Keratinocyte (primary cell): ENCODE measurements at regions not wholly inside any gene's neighbourhood (a gene's known extent, or its start where the extent isn't known, plus 50 kb on each side); places are given as distances from the start of the nearest gene placed in this dataset.

ENCODE experiments used
- DNase-seq: peaks from one replicate; pipeline ENCODE4 v3.0.0-alpha.2; 2011; ENCODE audit warnings: low read depth, missing footprints, low spot score
- FAIRE-seq: peaks from 2 replicates; lab custom pipeline; 2011; peaks lifted over from hg19 to GRCh38; lab: Jason Lieb, UNC
- H2AFZ ChIP-seq: 2 replicates; pipeline ENCODE4 v1.6.0; 2012; ENCODE audit warnings: low read length, control low read depth, inconsistent platforms; ENCODE audit not compliant: control insufficient read depth
- H3K27ac ChIP-seq: 2 replicates; pipeline ENCODE4 v1.5.1; 2011; ENCODE audit warnings: low read length; ENCODE audit not compliant: control insufficient read depth, insufficient read depth
- H3K27me3 ChIP-seq: 3 replicates; pipeline ENCODE4 v1.6.0; 2011; ENCODE audit warnings: low read length; ENCODE audit not compliant: control insufficient read depth, insufficient read depth; ENCODE audit errors: extremely low read depth
- H3K36me3 ChIP-seq, 2 experiments: 2 replicates in 1 of 2; 3 replicates in 1 of 2; pipeline ENCODE4 v1.5.1; 2011; ENCODE audit warnings: low read length in 2 of 2, mild to moderate bottlenecking in 1 of 2; ENCODE audit not compliant: control insufficient read depth in 2 of 2, insufficient read depth in 2 of 2; ENCODE audit errors: extremely low read depth in 1 of 2
- H3K4me1 ChIP-seq: 3 replicates; pipeline ENCODE4 v1.5.1; 2011; ENCODE audit warnings: low read length; ENCODE audit not compliant: control insufficient read depth, insufficient read depth; ENCODE audit errors: extremely low read depth
- H3K4me2 ChIP-seq: 3 replicates; pipeline ENCODE4 v1.6.0; 2011; ENCODE audit warnings: low read depth, low read length; ENCODE audit not compliant: control insufficient read depth, insufficient read depth; ENCODE audit errors: extremely low read depth
- H3K4me3 ChIP-seq, 3 experiments: fragments of 200-600 bp in 1 of 3; sonication (generic) in 1 of 3; 2 replicates in 2 of 3; 3 replicates in 1 of 3; pipeline ENCODE4 v1.5.1; 2011 to 2016; ENCODE audit warnings: low read length in 3 of 3, mild to moderate bottlenecking in 3 of 3, control low read depth in 2 of 3, inconsistent platforms in 1 of 3, low read depth in 1 of 3, mixed read lengths in 1 of 3, mixed run types in 1 of 3, moderate library complexity in 1 of 3; ENCODE audit not compliant: control insufficient read depth in 2 of 3, insufficient read depth in 2 of 3; ENCODE audit errors: extremely low read depth in 1 of 3
- H3K79me2 ChIP-seq: 2 replicates; pipeline ENCODE4 v1.6.0; 2012; ENCODE audit warnings: low read length; ENCODE audit not compliant: control insufficient read depth, insufficient read depth
- H3K9ac ChIP-seq: 3 replicates; pipeline ENCODE4 v1.6.0; 2011; ENCODE audit warnings: low read length; ENCODE audit not compliant: control insufficient read depth, insufficient read depth; ENCODE audit errors: extremely low read depth
- H3K9me1 ChIP-seq: 3 replicates; pipeline ENCODE4 v1.6.0; 2011; ENCODE audit warnings: low read length; ENCODE audit not compliant: control insufficient read depth, insufficient read depth; ENCODE audit errors: extremely low read depth
- H3K9me3 ChIP-seq: 2 replicates; pipeline ENCODE4 v1.5.1; 2012; ENCODE audit warnings: low read depth, low read length; ENCODE audit not compliant: control insufficient read depth
- H4K20me1 ChIP-seq: 3 replicates; pipeline ENCODE4 v1.6.0; 2011; ENCODE audit warnings: low read length; ENCODE audit not compliant: control insufficient read depth, insufficient read depth; ENCODE audit errors: extremely low read depth
- EZH2 ChIP-seq: IDR thresholded peaks from one replicate; pipeline ENCODE4 v1.6.1; 2012; ENCODE audit warnings: inconsistent platforms, mild to moderate bottlenecking, low read length, moderate library complexity
- dilution Hi-C: fragments of 300-500 bp; cut with MboI; formaldehyde crosslinking; loops from one replicate; pipeline ENCODE4 v1.7.0; 2020; ENCODE audit warnings: low sequenced_read_pairs; ENCODE audit not compliant: extremely low pct_ligation_motif_present
- TF ChIP-seq, protein P1 (sequence below), 3 experiments: IDR thresholded peaks in 1 of 3; conservative IDR thresholded peaks in 1 of 3; optimal IDR thresholded peaks in 1 of 3; 2 replicates in 2 of 3; 3 replicates in 1 of 3; pipeline versions ENCODE3 to v1.5.1; 2011; ENCODE audit warnings: low read length in 3 of 3, mild to moderate bottlenecking in 3 of 3, moderate library complexity in 2 of 3, control low read depth in 1 of 3, inconsistent platforms in 1 of 3; ENCODE audit not compliant: insufficient read depth in 2 of 3; ENCODE audit errors: extremely low read depth in 1 of 3

DNA sequence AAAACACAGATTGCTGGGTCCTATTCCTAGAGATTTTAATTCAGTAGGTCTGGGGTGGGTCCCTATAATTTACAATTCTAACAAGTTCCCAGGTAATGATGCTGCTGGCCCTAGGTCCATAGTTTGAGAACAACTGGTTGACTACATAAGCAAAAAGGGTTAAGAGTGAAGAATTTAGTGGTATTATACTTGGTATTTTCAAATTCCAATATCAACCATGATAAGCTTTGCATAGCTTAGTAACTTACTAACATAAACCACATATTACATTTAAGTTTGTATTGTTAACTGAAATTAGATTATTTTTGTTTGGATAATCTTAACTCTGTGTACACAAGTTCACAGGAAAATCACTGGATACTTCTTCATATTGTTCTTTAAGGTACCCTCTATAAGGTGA, 862.9 kb upstream of the ACVR2A start:
- no peak overlapping the region for H3K4me2 ChIP-seq
- DNase-seq (no peak), FAIRE-seq (no peak)
- H2AFZ ChIP-seq: no peak overlapping the region
- H3K4me1 ChIP-seq: peaks cover 28% of the 10 kb centered on the region
- no peak for TF ChIP-seq EZH2
- TF ChIP-seq, protein P1, sequence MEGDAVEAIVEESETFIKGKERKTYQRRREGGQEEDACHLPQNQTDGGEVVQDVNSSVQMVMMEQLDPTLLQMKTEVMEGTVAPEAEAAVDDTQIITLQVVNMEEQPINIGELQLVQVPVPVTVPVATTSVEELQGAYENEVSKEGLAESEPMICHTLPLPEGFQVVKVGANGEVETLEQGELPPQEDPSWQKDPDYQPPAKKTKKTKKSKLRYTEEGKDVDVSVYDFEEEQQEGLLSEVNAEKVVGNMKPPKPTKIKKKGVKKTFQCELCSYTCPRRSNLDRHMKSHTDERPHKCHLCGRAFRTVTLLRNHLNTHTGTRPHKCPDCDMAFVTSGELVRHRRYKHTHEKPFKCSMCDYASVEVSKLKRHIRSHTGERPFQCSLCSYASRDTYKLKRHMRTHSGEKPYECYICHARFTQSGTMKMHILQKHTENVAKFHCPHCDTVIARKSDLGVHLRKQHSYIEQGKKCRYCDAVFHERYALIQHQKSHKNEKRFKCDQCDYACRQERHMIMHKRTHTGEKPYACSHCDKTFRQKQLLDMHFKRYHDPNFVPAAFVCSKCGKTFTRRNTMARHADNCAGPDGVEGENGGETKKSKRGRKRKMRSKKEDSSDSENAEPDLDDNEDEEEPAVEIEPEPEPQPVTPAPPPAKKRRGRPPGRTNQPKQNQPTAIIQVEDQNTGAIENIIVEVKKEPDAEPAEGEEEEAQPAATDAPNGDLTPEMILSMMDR (optimal IDR thresholded peaks at IDR 0.05 in 1 of 3, IDR thresholded peaks at IDR 0.05 in 1 of 3, conservative IDR thresholded peaks at IDR 0.05 in 1 of 3; ENCODE audit: extremely low read depth in 1 of 3, insufficient read depth in 2 of 3, low read length in 3 of 3): no peak
- no peaks in the 10 kb centered on the region for H3K9me3 ChIP-seq
- no peaks in the 10 kb centered on the region for H3K36me3 ChIP-seq
- no peak overlapping the region for H3K9ac ChIP-seq
- H3K27me3 ChIP-seq: no peaks in the 10 kb centered on the region
- dilution Hi-C loops: no loop called here
- no peak overlapping the region for H3K27ac ChIP-seq
- H3K4me3 ChIP-seq: no peak overlapping the region
- H3K9me1 ChIP-seq: no peaks in the 10 kb centered on the region
- no peaks in the 10 kb centered on the region for H4K20me1 ChIP-seq
- H3K79me2 ChIP-seq: no peaks in the 10 kb centered on the region

GRCh38 chr2:146979746-146980145, 865.1 kb upstream of the ACVR2A start:
- H3K79me2 ChIP-seq: no peaks in the 10 kb centered on the region
- H3K4me3 ChIP-seq: no peak overlapping the region
- peaks cover 10% of the 10 kb centered on the region for H3K4me1 ChIP-seq
- H3K9me1 ChIP-seq: no peaks in the 10 kb centered on the region
- no peaks in the 10 kb centered on the region for H3K27me3 ChIP-seq
- DNase-seq (no peak), FAIRE-seq (no peak)
- no peak for TF ChIP-seq EZH2
- TF ChIP-seq, protein P1 (optimal IDR thresholded peaks at IDR 0.05 in 1 of 3, IDR thresholded peaks at IDR 0.05 in 1 of 3, conservative IDR thresholded peaks at IDR 0.05 in 1 of 3; ENCODE audit: extremely low read depth in 1 of 3, insufficient read depth in 2 of 3, low read length in 3 of 3): no peak
- H3K27ac ChIP-seq: no peak overlapping the region
- dilution Hi-C loops: no loop called here
- no peak overlapping the region for H3K4me2 ChIP-seq
- peak overlapping the region; percentile 12 for H2AFZ ChIP-seq
- H3K36me3 ChIP-seq: no peaks in the 10 kb centered on the region
- H4K20me1 ChIP-seq: no peaks in the 10 kb centered on the region
- no peaks in the 10 kb centered on the region for H3K9me3 ChIP-seq
- no peak overlapping the region for H3K9ac ChIP-seq
